HG02759 (cell line): ENCODE measurements at regions not wholly inside any gene's neighbourhood (a gene's known extent, or its start where the extent isn't known, plus 50 kb on each side); places are given as distances from the start of the nearest gene placed in this dataset.
"Not testable (repeated sequence)": the region's sequence is repeated elsewhere in the genome, so short reads cannot be mapped to it uniquely, and the experiment has no call there.

Experiments
- ATAC-seq: cut with Tn5 transposase; IDR thresholded peaks from one replicate; pipeline ENCODE4 v1.9.1; 2021; ENCODE audit warnings: mild to moderate bottlenecking, moderate library complexity; ENCODE audit not compliant: unreplicated experiment

DNA sequence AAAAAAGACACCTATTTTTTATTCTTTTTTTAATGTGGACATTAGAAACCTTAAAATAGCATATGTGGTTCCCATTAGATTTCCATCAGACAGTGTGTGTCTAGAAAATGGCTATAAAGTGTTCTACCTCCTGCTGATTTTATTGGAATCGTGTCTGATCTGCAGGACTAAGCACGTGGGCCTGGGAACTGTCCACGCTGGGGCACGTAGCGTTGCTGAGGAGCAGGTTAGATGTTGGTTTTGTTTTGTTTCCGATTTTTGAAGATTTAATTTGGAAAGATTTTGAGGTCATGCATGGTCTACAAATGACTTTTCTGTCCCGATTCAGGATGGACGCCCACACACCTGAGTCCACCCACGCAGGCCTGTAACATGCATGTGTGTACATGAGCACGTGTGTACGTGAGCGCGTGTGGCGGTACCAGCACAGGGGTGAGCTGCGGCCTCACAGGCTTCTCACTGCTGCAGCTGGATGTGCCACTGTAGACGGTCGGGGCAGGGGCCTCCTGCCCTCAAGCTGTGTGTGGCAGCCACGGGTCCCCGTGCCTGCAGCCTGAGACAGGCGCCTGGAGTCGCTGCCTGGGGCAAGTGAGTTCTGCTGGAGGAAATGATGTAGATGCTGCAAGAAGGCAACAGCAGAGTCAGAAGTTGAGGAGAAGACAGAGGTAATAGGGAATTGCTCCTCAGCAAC is 99.7 kb upstream of the CTDP1 start:
- ATAC-seq = no peak

DNA sequence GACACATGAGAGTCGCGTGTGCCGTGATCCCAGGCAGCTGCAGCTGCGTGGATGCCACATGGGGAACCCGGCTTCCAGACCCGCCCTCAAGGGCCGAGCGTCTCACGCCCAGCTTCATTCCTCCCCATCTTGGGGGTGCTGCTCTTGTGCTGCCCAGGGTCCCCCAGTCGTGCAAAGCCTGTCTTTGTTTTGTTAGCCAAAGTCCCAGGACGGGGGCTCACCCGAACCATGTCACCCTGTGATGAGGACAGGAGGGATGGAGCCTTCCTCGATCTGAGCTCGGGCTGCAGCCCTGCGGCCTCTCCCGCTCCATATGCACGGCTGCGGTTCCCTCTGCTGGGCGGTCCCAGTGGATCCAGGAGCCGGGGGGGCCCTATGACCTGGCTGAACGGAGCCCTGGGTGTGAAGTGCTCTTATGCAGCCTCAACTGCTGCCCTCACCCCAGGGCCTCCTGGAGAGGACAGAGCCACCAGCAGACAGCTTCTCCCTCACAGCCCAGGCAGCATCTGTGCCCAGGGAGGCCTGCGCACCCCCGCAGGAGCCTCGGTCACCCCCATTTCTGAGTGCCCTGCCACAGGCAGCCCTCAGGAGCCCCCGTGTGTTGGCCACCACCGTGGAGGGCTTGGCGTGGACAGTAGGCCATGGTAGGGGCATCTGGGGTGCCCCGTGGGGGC is 99.0 kb upstream of the CTDP1 start:
- no peak for ATAC-seq

DNA sequence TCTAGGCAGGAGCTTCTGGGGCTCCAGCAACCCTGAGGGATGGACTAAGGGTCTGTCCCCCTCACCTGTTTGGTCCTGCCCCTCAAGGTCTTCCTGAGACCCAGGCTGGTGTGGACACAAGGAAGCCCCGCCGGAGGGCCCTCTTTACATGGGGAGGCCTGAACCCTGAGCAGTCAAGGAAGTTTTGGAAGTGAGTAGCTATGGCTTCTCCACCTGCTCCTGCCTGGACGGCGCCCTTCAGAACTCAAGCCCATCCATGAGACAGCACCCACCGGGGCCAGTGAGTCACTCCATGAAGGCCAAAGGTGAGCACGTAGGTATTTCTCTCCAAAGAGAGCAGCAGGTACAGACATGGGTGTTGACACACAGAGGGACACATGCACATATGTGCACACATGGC is 98.2 kb upstream of the CTDP1 start:
- no peak for ATAC-seq

DNA sequence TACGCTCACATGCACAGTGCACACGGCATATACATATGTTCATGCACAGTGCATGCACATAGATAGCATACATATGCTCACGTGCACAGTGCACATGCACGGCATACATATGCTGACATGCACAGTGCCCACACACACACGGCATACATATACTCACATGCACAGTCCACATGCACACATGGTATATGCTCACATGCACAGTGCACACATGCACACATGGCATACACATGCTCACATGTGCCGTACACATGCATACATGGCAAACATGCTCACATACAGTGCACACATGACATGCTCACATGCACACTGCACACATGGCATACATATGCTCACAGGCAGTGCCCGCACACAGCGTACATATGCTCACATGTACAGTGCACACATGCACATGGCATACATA is 97.7 kb upstream of the CTDP1 start:
- ATAC-seq = no peak

DNA sequence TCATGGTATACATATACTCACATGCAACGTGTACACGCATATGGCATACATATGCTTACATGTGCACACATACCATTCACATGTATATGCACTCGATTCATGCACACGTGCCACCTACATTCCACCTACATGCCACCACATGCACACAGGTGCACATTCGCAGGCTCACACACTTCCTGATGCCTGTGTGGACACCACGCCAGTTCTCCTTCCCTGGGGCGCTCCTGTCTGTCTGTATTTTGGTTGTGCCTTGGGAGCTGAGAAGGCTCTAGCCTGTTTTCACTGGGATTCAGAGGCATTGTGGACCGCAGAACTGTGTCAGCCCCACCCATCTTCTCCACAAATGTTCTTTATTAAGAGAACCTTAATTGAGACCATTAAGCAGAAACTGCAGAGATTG is 96.6 kb upstream of the CTDP1 start:
- ATAC-seq = no peak

DNA sequence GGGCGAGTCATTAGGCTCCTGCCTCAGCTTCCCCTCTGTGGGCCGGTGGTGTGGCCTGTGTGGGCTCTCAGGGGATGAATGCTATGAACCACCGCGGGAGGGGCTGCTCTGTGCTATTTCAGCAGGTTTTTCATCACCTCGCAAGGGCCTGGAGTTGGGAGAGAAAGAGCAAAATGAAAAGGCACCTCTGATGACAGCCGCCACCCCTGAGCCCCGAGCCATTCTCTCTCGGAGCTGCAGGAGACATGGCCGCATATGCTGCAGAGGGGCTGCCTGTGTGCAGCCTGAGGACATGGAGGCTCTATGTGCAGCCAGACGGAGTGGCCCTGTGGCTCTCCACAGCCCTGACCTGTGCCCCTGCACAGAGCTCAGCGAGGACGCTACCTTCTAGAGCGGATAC is 96.2 kb upstream of the CTDP1 start:
- no peak for ATAC-seq

DNA sequence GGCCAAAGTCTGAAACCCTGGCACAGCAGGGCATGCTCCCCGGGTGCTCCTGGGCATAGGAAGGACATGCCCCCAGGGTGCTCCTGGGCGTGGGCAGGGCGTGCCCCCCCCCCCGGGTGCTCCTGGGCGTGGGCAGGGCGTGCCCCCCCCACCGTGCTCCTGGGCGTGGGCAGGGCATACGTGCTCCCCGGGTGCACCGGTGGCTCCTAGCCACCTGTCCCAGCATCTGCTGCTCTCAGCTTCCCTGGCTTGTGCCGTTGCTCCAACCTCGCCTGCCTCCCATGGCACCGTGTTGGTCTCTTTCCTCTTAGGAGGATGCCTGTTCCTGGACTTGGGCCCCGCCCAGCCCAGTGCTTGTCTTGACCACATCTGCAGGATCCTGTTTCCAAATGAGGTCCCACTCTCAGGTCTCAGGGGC is 95.6 kb upstream of the CTDP1 start:
- no peak for ATAC-seq

DNA sequence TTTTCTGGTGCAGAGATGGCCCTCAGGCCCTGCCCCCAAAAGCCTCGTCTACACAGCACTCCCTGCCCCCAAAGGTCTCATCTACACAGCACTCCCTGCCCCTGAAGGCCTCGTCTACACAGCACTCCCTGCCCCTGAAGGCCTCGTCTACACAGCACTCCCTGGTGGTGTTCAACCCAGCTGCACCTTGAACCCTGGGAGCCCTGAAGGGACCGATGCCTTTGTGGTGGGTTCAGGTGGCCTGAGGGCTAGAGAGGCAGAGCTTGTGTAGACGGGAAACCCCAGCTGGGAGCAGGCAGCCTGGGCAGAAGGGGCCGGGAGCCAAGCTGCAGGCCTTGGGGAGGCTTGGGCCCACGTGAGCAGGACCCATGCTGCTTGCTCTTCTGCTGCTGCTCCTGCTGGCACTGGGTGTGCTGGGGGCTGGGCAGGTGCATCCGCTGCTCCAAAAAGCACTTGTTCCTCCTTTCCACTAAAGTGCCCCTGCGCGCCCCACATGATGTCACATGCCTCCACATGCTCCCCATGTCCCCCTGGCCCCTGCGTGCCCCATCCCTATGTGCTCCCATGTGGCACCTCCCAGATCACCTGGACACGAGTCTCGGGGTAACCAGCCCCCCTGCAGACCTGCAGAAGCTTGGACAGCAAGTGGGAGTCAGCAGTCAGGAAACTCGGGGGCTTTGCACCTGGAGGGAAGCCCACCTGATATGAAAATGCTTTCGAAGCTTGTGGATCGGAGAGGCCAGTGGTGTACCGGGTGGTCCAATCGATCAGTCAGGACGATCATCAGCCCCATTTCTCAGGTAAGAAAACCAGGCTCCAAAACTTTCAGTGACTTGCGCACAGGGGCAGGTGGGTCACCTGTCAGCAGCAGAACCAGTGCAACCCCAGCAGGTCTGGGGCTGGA is 94.9 kb upstream of the CTDP1 start:
- no peak for ATAC-seq

DNA sequence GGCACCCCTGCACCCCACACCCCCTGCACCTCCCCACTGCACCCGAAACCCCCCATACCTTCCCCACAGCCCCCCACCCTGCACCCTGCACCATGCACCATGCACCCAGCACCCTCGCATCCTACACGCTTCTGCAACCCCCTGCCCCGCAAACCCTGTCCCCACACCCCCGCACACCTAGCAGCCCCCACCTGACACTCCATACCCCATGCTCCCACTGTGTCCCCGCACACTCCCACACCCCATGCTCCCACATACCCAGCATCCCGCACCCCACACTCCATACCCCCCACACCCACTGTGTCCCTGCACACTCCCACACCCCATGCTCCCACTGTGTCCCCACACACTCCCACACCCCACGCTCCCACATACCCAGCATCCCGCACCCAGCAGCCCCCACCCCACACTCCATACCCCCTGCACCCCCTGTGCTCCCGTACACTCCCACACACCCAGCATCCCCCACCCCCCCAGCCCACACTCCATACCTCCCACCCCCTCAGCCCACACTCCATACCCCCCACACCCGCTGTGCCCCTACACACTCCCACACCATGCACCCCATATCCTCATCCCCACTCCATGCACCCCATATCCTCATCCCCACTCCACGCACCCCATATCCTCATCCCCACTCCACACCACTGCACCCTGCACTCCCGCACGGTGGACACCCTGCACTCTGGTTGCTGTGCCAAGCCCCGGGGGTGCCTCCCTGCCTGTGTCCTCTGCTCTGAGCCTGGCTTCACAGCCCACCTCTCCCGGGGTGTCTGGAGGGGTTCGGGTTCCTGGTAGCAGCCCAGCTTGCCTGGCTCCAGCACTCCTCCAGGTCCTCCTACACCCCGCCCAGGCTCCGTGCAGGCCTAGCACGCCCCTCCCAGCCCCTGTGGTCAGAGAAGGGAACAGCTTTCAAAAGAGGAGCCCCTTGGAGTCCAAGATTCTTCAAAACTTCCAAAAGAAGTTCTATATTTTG is 93.9 kb upstream of the CTDP1 start:
- ATAC-seq = no peak

DNA sequence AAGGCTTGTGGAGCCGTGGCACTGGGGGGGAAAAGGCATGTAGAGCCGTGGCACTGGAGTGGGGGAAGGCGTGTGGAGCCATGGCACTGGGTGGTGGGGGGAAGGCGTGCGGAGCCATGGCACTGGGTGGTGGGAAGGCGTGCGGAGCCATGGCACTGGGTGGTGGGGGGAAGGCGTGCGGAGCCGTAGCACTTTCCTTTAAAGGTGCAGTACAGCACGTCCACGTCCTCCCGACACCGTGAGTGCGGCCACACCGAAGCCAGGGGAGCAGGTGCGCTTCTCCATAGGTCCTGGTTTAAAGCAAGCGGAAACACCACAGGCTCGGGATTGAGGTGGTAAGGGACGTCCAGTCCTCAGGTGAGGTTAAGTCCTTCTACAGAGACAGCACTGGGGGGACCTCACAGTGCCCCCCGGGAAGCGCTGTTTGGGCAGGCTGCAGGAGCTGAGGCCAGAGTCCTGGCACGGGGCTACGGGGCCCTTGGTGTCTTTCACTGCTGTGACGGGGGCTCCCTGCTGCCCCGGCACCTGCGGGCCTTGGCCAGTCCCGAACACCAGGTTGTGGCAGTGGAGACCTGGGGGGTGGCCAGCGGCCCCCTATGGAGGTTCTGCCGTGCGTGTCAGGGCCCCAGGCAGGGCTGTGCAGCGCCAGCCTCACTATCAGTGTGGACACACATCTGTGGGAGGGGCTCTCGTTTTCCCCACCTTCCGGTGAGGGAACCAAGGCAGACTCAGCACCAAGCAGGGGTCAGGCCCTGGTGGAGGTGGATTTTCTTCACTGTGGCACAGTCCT is 93.0 kb upstream of the CTDP1 start:
- no peak for ATAC-seq

DNA sequence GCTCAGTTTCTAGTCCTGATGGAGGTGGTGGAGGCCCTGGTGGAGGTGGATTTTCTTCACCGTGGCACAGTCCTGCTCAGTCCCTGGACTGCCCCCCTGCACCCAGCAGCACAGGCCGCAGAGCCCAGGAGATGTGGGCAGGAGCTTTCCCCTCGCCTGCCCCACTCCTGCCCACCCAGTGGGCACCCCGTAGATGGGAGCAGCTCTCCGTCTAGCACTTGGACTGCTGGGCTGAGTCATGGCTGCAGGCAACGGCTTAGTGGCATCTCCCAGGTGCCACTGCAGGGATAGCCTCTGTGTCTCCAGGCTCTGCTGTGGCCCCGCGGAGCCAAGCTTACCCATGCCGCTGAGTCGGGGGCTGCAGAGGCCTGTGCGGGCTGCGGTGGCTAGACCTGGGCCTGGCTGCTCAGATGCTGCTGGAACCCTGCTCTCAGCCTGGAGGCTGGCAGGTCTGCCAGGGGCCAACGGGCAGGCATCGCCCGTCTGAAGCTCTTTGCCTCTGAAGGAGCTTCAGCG is 92.3 kb upstream of the CTDP1 start:
- ATAC-seq = no peak

DNA sequence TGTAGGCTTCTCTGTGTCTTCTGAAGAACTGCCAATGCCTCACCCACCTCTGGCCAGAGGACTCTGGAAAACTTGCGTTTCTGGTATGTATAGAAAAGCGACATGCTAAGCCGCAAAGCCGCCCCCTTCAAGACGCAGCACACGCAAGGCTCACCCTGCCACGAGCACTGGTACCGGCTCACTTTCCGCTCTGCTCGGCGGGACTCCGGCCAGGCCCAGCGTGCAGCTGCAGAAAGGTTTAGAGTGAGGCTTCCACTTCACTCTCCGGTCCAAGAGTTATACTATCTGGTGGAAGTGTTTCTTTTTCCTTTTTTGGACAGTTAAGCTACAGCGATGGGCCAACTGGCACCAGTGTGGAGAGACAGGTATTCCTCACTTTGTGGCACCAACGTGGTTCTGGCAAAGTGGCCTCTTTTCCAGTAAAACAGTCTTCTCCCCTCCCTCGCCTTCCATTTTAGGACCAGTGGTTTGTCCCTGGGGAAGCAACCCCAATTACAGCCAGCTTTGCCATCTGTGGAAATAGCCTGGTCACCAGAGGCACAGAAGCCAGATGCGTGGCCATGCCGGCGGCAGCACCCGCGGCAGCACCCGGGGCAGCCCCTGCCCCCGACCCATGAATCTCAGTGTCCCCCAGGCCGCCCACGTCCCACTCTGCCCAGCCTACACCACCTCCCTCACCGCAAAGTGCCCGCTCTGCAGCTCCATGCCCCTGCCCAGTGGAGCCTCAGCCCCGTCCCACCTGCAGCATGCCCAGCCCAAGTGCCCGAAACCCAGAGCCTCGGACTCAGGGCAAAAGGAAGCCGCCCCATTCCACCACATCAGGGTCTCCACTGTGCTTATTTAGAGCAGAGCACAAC is 91.6 kb upstream of the CTDP1 start:
- no peak for ATAC-seq

DNA sequence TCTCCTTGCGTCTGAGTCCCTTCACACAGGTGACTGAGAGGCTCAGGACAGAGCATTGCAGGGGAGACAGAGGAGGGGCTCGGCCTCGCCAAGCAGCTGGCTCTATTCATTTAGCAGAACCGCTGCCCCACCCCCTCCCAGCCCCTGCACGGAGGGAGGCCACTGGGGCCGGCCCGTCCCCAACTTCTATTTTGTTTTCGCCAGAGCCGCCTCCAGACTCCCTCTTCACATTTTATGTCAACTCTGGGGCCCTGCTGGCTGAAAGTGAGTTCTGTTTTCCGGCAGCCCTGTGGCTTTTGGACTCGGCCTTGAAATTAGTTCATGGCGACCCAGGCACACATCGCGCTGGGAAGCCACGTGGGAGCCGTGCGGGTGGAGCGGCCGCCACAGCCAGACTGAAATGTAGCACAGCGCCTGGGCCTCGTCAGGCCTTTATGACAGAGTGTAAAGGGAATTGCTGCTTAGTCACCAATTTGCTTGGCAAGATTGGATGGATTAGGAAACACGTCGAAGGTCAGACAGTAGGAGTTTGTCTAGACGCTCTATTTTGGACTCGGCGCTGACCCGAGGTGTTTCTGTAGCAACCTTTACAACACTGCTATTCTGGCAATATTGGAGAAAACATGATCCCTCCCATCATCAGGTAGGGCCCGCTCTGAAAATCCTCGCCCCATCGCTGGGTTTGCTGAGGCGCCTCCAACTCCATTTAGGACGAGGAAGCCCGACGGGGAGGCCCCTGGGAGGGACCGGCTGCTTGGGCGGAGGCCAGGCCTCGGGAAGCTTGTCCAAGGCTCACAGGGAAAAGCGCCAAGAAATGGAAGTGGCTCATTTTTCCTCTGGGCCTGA is 90.7 kb upstream of the CTDP1 start:
- ATAC-seq = no peak

DNA sequence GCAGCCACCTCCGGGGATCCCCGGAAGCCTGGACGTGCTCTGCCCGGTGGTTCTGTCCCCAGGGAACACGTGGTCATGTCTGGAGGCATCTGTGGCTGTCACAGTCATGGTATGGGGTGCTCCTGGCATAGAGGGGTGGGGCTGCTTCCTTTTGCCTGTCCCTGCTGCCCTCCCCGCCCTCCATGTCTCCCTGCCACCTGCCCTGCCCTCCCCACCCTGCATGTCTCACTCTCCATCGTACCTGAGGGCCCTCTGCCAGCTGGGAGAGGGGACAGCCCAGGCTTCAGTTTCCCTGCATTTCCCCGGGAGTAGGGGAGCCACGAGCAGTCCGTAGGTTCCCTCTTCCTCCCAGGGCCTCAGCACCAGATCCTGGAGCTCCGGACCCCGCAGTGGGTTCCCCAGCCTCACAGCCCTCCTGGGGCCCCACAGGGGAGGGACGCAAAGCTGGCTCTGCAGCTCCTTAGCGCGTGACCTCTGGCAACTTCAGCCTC is 90.0 kb upstream of the CTDP1 start:
- ATAC-seq = no peak

DNA sequence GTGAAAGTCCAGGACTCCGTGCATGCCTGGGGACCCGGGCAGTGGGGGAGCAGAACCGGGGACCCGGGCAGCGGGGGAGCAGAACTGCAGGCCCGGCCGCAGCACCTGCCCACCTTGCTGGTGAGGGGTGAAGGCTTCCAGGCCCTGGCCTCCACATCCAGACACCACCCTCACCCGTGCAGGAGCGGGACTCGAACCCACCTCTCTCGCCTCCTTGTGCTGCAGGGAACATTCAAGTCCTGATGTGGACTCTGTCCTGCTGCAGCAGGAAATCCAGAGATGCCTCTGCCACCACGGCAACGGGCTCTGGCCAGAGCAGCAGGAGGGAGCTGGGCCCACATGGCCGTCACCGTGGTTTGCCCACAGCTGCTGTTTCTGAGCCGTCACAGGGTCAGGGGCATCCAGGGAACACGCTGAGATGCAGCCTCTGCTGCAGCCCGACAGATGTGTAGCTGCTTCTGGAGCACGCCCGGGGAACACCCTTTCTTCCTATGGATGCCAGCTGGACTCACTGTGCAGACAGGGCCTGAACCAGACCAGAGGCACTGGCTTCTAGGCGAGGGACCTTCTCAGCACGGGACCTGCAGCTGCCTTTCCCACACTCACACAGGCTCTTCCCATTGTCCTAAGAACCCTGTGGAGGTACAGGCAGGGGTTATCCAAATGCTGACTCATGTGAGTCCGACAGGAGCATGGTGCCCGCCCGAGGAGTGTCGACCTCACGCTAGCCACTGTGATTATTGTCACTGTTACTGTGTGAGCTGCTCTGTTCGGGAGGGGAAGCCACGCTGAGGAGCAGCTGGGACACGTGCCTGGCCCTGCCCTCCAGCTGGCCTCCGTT is 89.2 kb upstream of the CTDP1 start:
- no peak for ATAC-seq

DNA sequence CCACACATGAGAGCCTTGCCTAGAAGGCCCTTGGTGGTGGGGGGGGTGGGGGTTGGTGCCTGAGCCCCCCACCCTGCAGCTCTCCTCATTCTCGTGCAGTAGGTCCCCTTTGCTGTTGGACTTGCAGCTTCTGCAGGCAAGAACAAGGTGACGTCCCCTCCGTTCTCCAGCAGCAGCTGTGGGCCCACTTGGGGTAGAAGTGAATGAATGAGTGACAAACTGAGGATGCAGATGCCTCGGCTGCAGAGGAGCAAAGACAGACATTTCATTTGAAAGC is 88.6 kb upstream of the CTDP1 start:
- no peak for ATAC-seq

DNA sequence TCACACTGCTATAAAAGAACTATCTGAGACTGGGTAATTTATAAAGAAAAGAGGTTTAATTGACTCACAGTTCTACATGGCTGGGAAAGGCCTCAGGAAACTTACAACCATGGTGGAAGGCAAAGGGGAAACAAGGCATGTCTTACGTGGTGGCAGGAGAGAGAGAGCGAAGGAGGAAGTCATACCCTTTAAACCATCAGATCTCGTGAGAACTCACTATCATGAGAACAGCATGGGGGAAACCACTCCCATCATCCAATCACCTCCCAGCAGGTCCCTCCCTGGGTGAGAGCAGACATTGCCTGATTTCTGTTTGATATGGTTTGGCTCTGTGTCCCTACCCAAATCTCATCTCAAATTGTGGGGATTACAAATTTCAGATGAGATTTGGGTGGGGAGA is 86.9 kb upstream of the CTDP1 start:
- not testable (repeated sequence) for ATAC-seq
